Sigmoid colon (tissue), 4 donors: ENCODE measurements at regions not wholly inside any gene's neighbourhood (a gene's known extent, or its start where the extent isn't known, plus 50 kb on each side); places are given as distances from the start of the nearest gene placed in this dataset.

Experiments used
- CTCF ChIP-seq, 4 experiments: fragments of 450-650 bp in 3 of 4; fragments of 200-600 bp in 1 of 4; IDR thresholded peaks; one replicate each; pipeline ENCODE4 v1.5.1; 2016 to 2019; ENCODE audit warnings: antibody characterized with exemption in 4 of 4, mild to moderate bottlenecking in 3 of 4, moderate library complexity in 2 of 4
- POLR2AphosphoS5 ChIP-seq, 4 donors: sonication (generic); formaldehyde crosslinking; IDR thresholded peaks; one replicate each; pipeline ENCODE4 v1.6.1; 2017; ENCODE audit warnings: antibody characterized with exemption in 4 of 4

- TF ChIP-seq POLR2AphosphoS5 (IDR thresholded peaks at IDR 0.05) (no peak), CTCF (IDR thresholded peaks at IDR 0.05) (no peak)
Observed at GRCh38 chr21:27154451-27155129, 187.7 kb upstream of the ADAMTS5 start.
